Mucosa of descending colon (tissue), 3 donors: ENCODE measurements at regions not wholly inside any gene's neighbourhood (a gene's known extent, or its start where the extent isn't known, plus 50 kb on each side); places are given as distances from the start of the nearest gene placed in this dataset.

ENCODE experiments used
- ATAC-seq: fragments of 200-7000 bp; cut with Tn5 transposase; one replicate; pipeline ENCODE4 v1.9.1; 2020; ENCODE audit warnings: mild to moderate bottlenecking, moderate library complexity
- DNase-seq, 3 donors: peaks; one replicate each; pipeline ENCODE4 v3.0.0-alpha.2; 2020
- H3K36me3 ChIP-seq: fragments of 200-600 bp; one replicate; pipeline ENCODE4 v1.8.0; 2021; ENCODE audit warnings: low read depth, mild to moderate bottlenecking
- H3K4me1 ChIP-seq: fragments of 200-600 bp; one replicate; pipeline ENCODE4 v1.8.0; 2021; ENCODE audit warnings: low read depth, mild to moderate bottlenecking
- H3K4me3 ChIP-seq: fragments of 200-600 bp; one replicate; pipeline ENCODE4 v1.8.0; 2021; ENCODE audit warnings: mild to moderate bottlenecking
- H3K9me3 ChIP-seq: fragments of 200-600 bp; one replicate; pipeline ENCODE4 v1.8.0; 2021; ENCODE audit warnings: mild to moderate bottlenecking
- CTCF ChIP-seq: fragments of 200-600 bp; IDR thresholded peaks from one replicate; pipeline ENCODE4 v1.8.0; 2022; ENCODE audit warnings: antibody characterized with exemption, mild to moderate bottlenecking
- intact Hi-C, 2 donors: fragments of 100-400 bp; cut with DNase I in 1 of 2; cut with micrococcal nuclease in 1 of 2; formaldehyde crosslinking; loops; one replicate each; pipeline versions ENCODE4 v1.11.0 to v1.11.1; 2022; cut with DNase I, micrococcal nuclease
- donor health status: DM: no; HTN: no; CAD: no; lungs with moderate emphysema.
- donor health status: DM: no; HTN: no; CAD: no.
- donor health status: DM: no; HTN: yes; CAD: no.

GRCh38 chr21:35149698-35150097, 100.6 kb upstream of the RUNX1 start:
- no peak for ATAC-seq
- no peaks in the 10 kb centered on the region for H3K4me1 ChIP-seq
- TF ChIP-seq CTCF: no peak
- no peaks in the 10 kb centered on the region for H3K9me3 ChIP-seq
- H3K4me3 ChIP-seq: no peak overlapping the region
- no peak for DNase-seq
- intact Hi-C loops: no loop called here
- no peaks in the 10 kb centered on the region for H3K36me3 ChIP-seq

- DNase-seq (no peak), ATAC-seq (no peak)
- Histone ChIP-seq H3K4me3 (no peak overlapping the region), H3K9me3 (no peaks in the 10 kb centered on the region), H3K36me3 (no peaks in the 10 kb centered on the region), H3K4me1 (no peaks in the 10 kb centered on the region)
- intact Hi-C loops: no loop called here
- TF ChIP-seq CTCF: no peak
Measured at GRCh38 chr21:35147439-35147838, 98.3 kb upstream of the RUNX1 start.

- no peak for TF ChIP-seq CTCF
- no peak for ATAC-seq
- H3K4me1 ChIP-seq: no peaks in the 10 kb centered on the region
Measured at GRCh38 chr21:35145626-35146233, 96.6 kb upstream of the RUNX1 start.

GRCh38 chr21:35144978-35145377, 95.9 kb upstream of the RUNX1 start:
- Histone ChIP-seq H3K4me1 (no peaks in the 10 kb centered on the region), H3K4me3 (no peak overlapping the region), H3K36me3 (no peaks in the 10 kb centered on the region), H3K9me3 (no peaks in the 10 kb centered on the region)
- ATAC-seq: no peak
- no peak for TF ChIP-seq CTCF
- DNase-seq: no peak
- intact Hi-C loops: no loop called here

More at GRCh38 chr21:35145626-35146233, 96.6 kb upstream of the RUNX1 start:
- Histone ChIP-seq H3K36me3 (no peaks in the 10 kb centered on the region), H3K4me3 (no peak overlapping the region), H3K9me3 (no peaks in the 10 kb centered on the region)
- intact Hi-C loops: no loop called here
- DNase-seq: no peak

GRCh38 chr21:35142036-35142815, 93.1 kb upstream of the RUNX1 start:
- no peaks in the 10 kb centered on the region for H3K9me3 ChIP-seq
- H3K4me3 ChIP-seq: no peak overlapping the region
- ATAC-seq (no peak), DNase-seq (no peak)
- intact Hi-C loops: no loop called here
- TF ChIP-seq CTCF: no peak
- H3K4me1 ChIP-seq: no peaks in the 10 kb centered on the region
- no peaks in the 10 kb centered on the region for H3K36me3 ChIP-seq
